Muscle of leg (tissue), 3 donors: ENCODE measurements at regions not wholly inside any gene's neighbourhood (a gene's known extent, or its start where the extent isn't known, plus 50 kb on each side); places are given as distances from the start of the nearest gene placed in this dataset.

Source experiments
- DNase-seq: peaks from one replicate; pipeline ENCODE4 v3.0.0; 2013
- H3K27ac ChIP-seq: one replicate; pipeline ENCODE4 v1.5.1; 2013; ENCODE audit warnings: mild to moderate bottlenecking, low read length, control low read depth
- H3K27me3 ChIP-seq: one replicate; pipeline ENCODE4 v1.6.1; 2013; ENCODE audit warnings: low read length; ENCODE audit not compliant: control insufficient read depth, insufficient read depth
- H3K36me3 ChIP-seq: one replicate; pipeline ENCODE4 v1.6.1; 2013; ENCODE audit warnings: low read length; ENCODE audit not compliant: control insufficient read depth, insufficient read depth
- H3K4me1 ChIP-seq: one replicate; pipeline ENCODE4 v1.6.1; 2013; ENCODE audit warnings: low read length; ENCODE audit not compliant: control insufficient read depth, insufficient read depth
- H3K4me3 ChIP-seq: one replicate; pipeline ENCODE4 v1.5.1; 2013; ENCODE audit warnings: low read length, control low read depth
- H3K9me3 ChIP-seq: replicated peaks from 2 replicates; pipeline ENCODE4 v1.6.1; 2013; ENCODE audit warnings: low read depth, low read length; ENCODE audit not compliant: control insufficient read depth
- WGBS: methylation state at CpG from one replicate; pipeline ENCODE4 v1.1.5; 2013; ENCODE audit warnings: missing lambda C conversion rate; ENCODE audit not compliant: insufficient coverage; 5-methylcytosine and 5-hydroxymethylcytosine counted together

DNA sequence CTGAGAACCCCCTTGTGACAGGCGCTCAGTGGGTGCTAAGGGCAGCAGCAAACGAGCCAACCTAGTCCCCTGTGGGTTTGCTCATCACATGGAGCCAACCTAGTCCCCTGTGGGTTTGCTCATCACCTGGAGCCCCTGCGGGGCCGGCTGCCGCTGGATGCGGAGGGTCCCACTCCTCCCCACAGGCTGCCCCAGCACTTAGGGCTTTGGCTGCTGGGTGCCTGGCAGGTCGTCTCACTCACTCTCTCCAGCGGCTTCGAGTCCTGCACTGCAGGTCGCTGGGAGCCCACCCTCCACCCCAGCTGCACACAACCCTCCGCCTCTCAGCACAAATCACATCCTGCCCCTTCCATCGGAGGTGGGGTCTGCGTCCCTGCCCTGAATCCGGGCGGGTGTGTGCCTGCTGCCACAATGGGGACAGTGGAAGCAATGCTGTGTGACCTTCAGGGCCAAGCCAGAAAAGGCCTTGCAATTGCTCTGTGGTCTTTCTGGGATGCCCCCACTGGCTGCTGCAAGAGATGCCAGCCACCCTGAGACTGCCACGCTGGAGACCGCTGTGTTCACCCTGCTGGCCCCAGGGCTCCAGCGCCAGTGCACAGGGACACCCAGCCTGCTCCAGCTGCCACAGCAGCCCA, 248.1 kb upstream of the SALL3 start:
- H3K4me3 ChIP-seq: no peak overlapping the region
- no peaks in the 10 kb centered on the region for H3K36me3 ChIP-seq
- H3K27me3 ChIP-seq: peaks cover 7% of the 10 kb centered on the region
- 74% methylated on average over 17 of the region's 18 CpGs for WGBS
- H3K4me1 ChIP-seq: no peaks in the 10 kb centered on the region
- no peaks in the 10 kb centered on the region for H3K9me3 ChIP-seq
- no peak for DNase-seq
- H3K27ac ChIP-seq: no peak overlapping the region

GRCh38 chr18:78732273-78733210, 247.1 kb upstream of the SALL3 start:
- no peaks in the 10 kb centered on the region for H3K9me3 ChIP-seq
- H3K4me1 ChIP-seq: no peaks in the 10 kb centered on the region
- no peaks in the 10 kb centered on the region for H3K36me3 ChIP-seq
- H3K27ac ChIP-seq: no peak overlapping the region
- H3K4me3 ChIP-seq: no peak overlapping the region
- peaks cover 6% of the 10 kb centered on the region for H3K27me3 ChIP-seq
- 55% methylated on average over 13 of the region's 14 CpGs for WGBS
- no peak for DNase-seq

DNA sequence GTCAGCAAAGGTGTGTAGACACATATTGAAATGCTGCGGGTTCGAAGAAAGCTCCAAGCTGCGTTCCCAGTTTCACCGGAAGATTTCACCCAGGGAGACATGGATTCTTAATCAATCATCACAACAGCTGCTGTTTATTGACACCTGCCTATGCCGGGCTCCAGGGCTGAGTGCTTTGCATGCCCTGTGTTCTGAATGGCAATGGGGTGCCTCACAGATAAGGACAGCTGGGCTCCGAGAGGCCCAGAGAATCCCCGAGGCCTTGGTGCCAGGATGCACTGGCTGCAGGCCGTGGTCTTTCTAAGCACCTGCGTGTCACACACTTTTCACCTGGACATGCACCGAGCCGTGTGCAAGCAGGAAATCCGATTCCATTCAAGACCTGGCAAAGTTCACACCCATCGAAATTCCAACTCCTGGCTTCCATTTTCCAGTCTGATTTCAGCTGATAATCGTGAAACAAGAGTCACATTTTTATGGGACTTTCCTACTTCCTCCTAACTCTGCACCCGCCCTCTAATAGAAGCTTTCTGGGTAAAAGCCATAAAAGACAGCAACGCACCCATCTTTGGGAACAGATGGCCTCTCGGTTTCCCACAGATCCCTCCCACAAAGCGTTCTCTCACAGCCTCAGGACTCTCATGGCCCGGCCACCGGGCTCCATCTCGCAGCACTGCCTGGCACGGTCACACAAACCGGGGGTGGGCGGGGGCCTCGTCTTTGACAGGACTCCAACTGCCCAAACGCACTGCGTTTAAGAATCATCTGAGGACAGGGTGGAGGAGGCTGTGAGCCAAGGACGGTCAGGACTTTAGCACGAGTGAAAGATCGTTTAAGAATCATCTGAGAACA, 245.6 kb upstream of the SALL3 start:
- H3K27me3 ChIP-seq: peaks cover 6% of the 10 kb centered on the region
- no peak overlapping the region for H3K4me3 ChIP-seq
- no peaks in the 10 kb centered on the region for H3K9me3 ChIP-seq
- peak; percentile 10 for DNase-seq
- WGBS: 53% methylated on average over 29 of the region's 30 CpGs
- no peak overlapping the region for H3K27ac ChIP-seq
- no peaks in the 10 kb centered on the region for H3K36me3 ChIP-seq
- H3K4me1 ChIP-seq: no peaks in the 10 kb centered on the region

DNA sequence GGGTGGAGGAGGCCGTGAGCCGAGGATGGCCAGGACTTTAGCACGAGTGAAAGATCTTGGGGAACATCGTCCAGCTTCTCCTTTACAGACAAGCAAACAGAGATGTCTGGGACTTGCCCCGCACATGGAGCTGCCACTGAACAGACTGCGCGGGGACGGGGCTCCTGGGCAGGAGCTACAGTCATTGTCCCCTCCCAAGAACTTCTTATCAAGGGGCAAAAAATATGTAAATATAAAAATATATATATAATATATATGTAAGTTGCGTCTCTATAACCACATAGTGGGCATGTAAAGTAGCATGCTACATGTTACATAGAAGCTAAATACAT, 245.0 kb upstream of the SALL3 start:
- H3K27me3 ChIP-seq: peaks cover 6% of the 10 kb centered on the region
- no peak overlapping the region for H3K27ac ChIP-seq
- WGBS: 7% methylated on average over 2 of the region's 9 CpGs
- no peaks in the 10 kb centered on the region for H3K36me3 ChIP-seq
- H3K4me1 ChIP-seq: no peaks in the 10 kb centered on the region
- no peaks in the 10 kb centered on the region for H3K9me3 ChIP-seq
- H3K4me3 ChIP-seq: no peak overlapping the region
- DNase-seq: no peak

GRCh38 chr18:78735131-78736014, 244.2 kb upstream of the SALL3 start:
- no peak overlapping the region for H3K27ac ChIP-seq
- no peak overlapping the region for H3K4me3 ChIP-seq
- 88% methylated on average over 43 of the region's 48 CpGs for WGBS
- no peak for DNase-seq
- peaks cover 5% of the 10 kb centered on the region for H3K27me3 ChIP-seq
- H3K36me3 ChIP-seq: no peaks in the 10 kb centered on the region
- no peaks in the 10 kb centered on the region for H3K4me1 ChIP-seq
- H3K9me3 ChIP-seq: no peaks in the 10 kb centered on the region

DNA sequence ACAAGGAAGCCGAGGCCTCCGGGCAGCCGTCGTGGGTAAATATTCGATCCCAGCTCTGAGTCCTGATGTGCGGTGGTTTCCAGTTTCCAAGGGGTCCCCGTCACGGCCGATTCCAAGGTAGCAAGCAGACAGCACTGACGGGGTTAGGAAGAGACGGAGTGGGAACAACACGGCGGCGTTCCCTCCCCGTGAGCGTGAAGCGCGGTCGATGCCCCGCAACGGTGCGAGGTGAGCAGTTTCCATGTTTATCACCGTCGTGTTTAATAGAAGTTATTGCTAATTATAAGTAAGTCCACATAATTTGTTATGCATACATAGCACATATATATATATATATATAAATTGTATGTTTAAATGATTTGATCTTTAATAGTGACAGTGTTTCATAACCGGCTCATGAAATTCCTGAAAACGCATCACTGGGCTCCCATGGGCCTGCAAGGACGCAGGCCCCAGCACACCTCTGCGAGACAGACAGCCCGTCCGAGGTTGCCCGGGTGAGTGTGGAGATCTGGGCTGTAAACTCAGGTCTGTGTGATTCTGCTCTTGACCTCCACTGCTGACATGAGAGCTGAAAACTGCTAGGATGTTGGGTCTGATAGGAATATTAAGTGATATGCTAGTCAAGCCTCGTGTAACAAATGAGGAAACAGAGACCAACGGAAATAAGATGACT, 243.5 kb upstream of the SALL3 start:
- WGBS: 75% methylated on average over 23 of the region's 33 CpGs
- Histone ChIP-seq H3K4me3 (no peak overlapping the region), H3K36me3 (no peaks in the 10 kb centered on the region), H3K27ac (no peak overlapping the region), H3K9me3 (no peaks in the 10 kb centered on the region), H3K4me1 (no peaks in the 10 kb centered on the region), H3K27me3 (peaks cover 3% of the 10 kb centered on the region)
- no peak for DNase-seq

GRCh38 chr18:78737006-78737915, 242.4 kb upstream of the SALL3 start:
- no peak overlapping the region for H3K4me3 ChIP-seq
- no peaks in the 10 kb centered on the region for H3K4me1 ChIP-seq
- peaks cover 3% of the 10 kb centered on the region for H3K27me3 ChIP-seq
- DNase-seq: no peak
- no peaks in the 10 kb centered on the region for H3K9me3 ChIP-seq
- 78% methylated on average over 12 of the region's 17 CpGs for WGBS
- H3K27ac ChIP-seq: no peak overlapping the region
- no peaks in the 10 kb centered on the region for H3K36me3 ChIP-seq

DNA sequence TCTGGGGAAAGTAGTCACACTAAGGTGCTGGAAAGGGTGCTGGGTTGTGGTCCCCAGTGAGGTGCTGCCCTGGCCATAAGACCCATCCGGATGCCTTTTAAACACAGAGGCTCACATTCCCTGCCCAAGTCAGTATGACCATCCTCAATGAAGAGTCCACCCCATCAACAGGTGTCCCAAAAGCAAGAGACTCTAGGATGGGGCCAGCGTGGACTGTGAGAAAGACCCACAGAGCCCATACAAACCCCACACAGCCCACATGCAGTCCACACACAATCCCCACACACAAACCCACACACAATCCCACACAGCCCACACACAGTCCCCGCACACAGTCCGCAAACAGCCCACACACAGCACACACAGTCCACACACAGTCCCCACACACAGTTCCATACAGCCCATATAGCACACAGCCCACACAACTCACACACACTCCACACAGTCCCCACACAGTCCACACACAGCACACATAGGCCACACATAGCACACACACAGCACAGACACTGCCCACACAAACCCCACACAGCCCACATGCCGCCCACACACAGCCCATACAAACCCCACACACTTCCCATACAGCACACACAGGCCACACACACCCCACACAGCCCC, 241.4 kb upstream of the SALL3 start:
- Histone ChIP-seq H3K27me3 (peaks cover 2% of the 10 kb centered on the region), H3K9me3 (no peaks in the 10 kb centered on the region), H3K4me1 (no peaks in the 10 kb centered on the region), H3K36me3 (no peaks in the 10 kb centered on the region), H3K27ac (no peak overlapping the region), H3K4me3 (no peak overlapping the region)
- 91% methylated on average over 4 of the region's 5 CpGs for WGBS
- DNase-seq: no peak
